KOPT-K1 (cell line): ENCODE measurements at regions not wholly inside any gene's neighbourhood (a gene's known extent, or its start where the extent isn't known, plus 50 kb on each side); places are given as distances from the start of the nearest gene placed in this dataset.

Experiments used
- H3K27ac ChIP-seq: fragments of 200-600 bp; sonication (generic); 2 replicates; pipeline ENCODE4 v1.5.1; 2016; ENCODE audit warnings: antibody characterized with exemption, mild to moderate bottlenecking, low read depth, low read length; ENCODE audit not compliant: poor library complexity, severe bottlenecking
- H3K36me3 ChIP-seq: fragments of 200-600 bp; sonication (generic); 2 replicates; pipeline ENCODE4 v1.5.1; 2017; ENCODE audit warnings: antibody characterized with exemption, mild to moderate bottlenecking, low read length, moderate library complexity; ENCODE audit not compliant: insufficient read depth
- H3K9me3 ChIP-seq: fragments of 200-600 bp; sonication (generic); 2 replicates; pipeline ENCODE4 v1.5.1; 2017; ENCODE audit warnings: antibody characterized with exemption, low read length, mild to moderate bottlenecking; ENCODE audit not compliant: insufficient read depth, poor library complexity, severe bottlenecking

DNA sequence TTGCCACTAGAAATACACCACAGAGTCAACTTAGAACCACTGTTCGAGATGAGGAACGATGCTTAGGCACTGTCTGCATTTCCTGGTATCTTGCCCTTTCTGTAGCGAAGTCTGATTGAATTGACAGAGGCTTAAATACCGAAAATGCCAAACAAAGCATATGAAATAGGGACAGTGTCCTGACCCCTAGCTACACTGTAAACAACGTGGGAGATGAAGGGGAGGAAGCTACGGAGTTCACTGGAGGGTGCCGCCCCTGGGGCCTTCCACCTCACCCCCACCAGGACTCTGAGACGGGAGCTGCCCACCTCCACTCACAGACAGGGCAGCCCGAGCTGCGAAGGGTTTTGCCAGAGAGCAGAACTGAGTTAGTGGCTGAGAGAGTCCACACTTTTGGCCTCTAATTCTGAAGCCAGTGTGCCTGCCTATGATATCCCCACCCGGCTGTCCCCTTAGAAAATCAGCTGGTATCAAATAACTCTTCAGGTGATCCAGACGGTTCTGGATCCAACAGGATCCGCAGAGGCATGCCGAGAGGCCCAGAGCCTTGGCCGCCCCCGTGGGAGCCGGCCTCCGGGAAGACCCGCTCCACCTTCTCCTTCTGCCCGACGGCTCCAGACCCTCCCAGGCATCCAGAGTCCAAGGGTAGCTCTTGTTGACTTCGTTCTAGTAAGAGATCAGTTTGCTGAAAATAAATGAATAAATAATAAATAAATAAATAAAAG, 230.7 kb upstream of the DIO3 start:
- no peak overlapping the region for H3K27ac ChIP-seq
- H3K36me3 ChIP-seq, result no peaks in the 10 kb centered on the region
- H3K9me3 ChIP-seq, result peaks cover 8% of the 10 kb centered on the region

- no peaks in the 10 kb centered on the region for H3K36me3 ChIP-seq
- peaks cover 8% of the 10 kb centered on the region for H3K9me3 ChIP-seq
- H3K27ac ChIP-seq, result no peak overlapping the region
These were observed 230.2 kb upstream of the DIO3 start for GRCh38 chr14:101331141-101331525.

GRCh38 chr14:101331661-101332169, 229.6 kb upstream of the DIO3 start:
- no peaks in the 10 kb centered on the region for H3K36me3 ChIP-seq
- peaks cover 8% of the 10 kb centered on the region for H3K9me3 ChIP-seq
- no peak overlapping the region for H3K27ac ChIP-seq

DNA sequence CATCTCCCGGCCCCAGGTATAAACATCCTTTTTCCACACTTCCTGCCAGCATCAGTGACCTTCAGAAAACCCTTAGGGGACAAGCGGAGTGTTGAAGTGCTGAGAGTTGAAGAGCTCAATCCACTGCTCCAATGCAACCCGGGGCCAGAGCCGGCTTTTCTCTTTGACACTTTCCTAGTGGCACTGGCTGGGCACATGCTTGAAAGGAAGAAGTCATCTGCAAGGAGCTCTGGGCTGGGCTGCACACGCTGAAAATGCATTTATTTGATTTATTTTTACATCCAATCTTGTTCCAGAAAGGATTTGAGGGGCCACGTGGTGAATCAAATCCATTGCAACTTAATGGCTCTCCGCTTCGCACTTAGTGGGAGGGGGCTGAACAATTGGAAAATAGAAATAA, 229.0 kb upstream of the DIO3 start:
- Histone ChIP-seq H3K9me3 (peaks cover 4% of the 10 kb centered on the region), H3K36me3 (no peaks in the 10 kb centered on the region), H3K27ac (no peak overlapping the region)

- Histone ChIP-seq H3K9me3 (no peaks in the 10 kb centered on the region), H3K36me3 (no peaks in the 10 kb centered on the region), H3K27ac (no peak overlapping the region)
These were observed 227.7 kb upstream of the DIO3 start for GRCh38 chr14:101333335-101334280.

DNA sequence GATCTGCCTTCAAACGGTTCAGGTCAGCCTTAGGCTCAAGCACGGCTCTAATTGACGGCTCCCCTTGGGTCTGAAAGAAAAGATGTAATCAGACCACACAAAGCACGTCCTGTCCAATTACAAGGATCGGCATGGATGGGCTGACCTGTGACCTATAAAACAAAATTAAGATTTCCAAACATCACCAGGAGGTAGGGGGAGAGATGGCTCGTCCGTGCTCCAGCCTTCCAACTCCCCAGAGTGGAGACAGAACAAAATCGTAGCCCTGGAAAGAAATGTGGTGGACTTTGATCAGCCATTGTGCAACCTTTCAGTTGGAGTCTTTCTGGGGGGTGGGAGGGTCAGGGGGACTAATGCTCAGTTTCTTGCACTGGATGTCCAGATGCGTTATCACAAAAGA, 226.6 kb upstream of the DIO3 start:
- no peak overlapping the region for H3K27ac ChIP-seq
- H3K36me3 ChIP-seq, result no peaks in the 10 kb centered on the region
- no peaks in the 10 kb centered on the region for H3K9me3 ChIP-seq

GRCh38 chr14:101335061-101335661, 226.1 kb upstream of the DIO3 start:
- Histone ChIP-seq H3K9me3 (no peaks in the 10 kb centered on the region), H3K36me3 (no peaks in the 10 kb centered on the region), H3K27ac (no peak overlapping the region)

DNA sequence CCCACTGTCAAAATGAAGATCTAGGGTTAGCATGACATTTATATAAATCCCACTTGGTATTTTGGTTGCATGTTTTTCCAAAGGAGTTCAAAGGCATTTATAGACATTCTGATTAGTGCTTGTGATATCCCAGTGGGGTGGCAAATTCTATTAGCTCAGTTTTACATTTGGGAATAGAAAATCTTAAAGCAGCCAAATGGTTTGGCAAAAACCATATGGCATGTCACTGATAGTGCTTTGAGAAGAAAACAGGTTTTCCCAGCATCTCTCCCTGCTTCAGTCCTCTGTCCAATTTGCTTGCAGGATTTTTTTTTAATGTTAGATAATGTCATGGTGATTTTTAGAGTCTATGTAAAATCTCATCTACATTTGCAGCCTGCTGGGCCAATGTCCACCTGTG, 225.1 kb upstream of the DIO3 start:
- Histone ChIP-seq H3K36me3 (no peaks in the 10 kb centered on the region), H3K27ac (no peak overlapping the region), H3K9me3 (no peaks in the 10 kb centered on the region)

- H3K27ac ChIP-seq, result no peak overlapping the region
- H3K9me3 ChIP-seq, result no peaks in the 10 kb centered on the region
- H3K36me3 ChIP-seq, result no peaks in the 10 kb centered on the region
These were observed 224.2 kb upstream of the DIO3 start for GRCh38 chr14:101337053-101337452.

DNA sequence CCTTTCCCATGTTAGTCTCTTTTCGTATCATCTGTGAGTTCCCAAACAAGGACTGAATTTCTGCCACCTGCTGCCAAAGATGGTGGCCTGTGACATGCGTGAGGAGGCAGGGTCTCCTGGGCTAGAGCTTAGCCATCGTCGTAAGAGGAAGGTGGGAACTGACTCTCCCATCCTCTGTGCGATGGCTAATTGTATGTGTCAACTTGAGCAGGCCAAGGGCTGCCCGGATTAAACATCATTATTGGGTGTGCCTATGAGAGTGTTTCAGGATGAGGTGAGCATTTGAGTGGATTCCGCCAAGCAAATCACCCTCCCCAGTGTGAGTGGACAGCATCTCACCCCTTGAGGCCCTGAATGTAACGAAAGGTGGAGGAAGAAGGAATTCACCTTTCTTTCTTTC, 220.7 kb upstream of the DIO3 start:
- H3K36me3 ChIP-seq, result no peaks in the 10 kb centered on the region
- peaks cover 7% of the 10 kb centered on the region for H3K9me3 ChIP-seq
- H3K27ac ChIP-seq, result no peak overlapping the region

DNA sequence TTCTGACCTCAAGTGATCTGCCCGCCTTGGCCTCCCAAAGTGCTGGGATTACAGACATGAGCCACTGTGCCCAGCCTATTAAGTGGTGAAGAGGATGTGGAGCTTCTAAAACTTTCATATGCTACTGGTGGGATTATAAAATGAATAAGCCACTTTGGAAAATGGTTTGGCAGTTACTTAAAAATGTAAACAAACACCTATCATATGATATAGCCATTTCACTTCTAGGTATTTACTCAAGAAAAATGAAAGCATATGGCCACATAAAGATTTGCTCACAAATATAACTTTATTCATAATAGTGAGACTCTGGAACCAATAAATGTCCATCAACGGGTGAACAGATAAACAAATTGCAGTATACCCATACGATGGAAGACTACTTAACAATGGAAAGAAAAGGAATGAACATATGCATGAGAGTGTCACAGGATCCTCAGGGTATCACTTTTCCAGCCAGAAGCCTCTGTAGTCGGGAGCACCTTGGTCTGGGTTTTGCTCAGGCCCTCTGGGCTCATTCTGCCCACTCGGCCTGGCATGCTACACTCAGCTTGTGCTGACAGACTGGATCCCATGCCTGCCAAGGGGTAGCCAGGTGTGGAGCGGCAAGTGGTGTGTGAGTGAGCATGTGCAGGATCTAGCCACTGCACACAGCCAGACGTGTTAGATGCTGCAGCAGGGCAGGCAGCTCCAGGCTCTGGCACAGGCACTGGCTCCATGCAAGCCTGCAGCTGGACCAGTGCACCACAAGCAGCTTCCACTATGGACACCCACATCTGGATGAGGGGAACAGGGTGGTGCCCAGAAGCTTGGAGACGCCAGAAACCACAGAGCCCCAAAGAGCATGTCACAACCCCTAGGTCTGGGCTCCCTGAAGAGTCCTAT, 213.2 kb upstream of the DIO3 start:
- Histone ChIP-seq H3K36me3 (no peaks in the 10 kb centered on the region), H3K9me3 (peaks cover 43% of the 10 kb centered on the region), H3K27ac (no peak overlapping the region)

GRCh38 chr14:101349108-101349507, 212.2 kb upstream of the DIO3 start:
- Histone ChIP-seq H3K9me3 (peaks cover 42% of the 10 kb centered on the region), H3K27ac (no peak overlapping the region), H3K36me3 (no peaks in the 10 kb centered on the region)

DNA sequence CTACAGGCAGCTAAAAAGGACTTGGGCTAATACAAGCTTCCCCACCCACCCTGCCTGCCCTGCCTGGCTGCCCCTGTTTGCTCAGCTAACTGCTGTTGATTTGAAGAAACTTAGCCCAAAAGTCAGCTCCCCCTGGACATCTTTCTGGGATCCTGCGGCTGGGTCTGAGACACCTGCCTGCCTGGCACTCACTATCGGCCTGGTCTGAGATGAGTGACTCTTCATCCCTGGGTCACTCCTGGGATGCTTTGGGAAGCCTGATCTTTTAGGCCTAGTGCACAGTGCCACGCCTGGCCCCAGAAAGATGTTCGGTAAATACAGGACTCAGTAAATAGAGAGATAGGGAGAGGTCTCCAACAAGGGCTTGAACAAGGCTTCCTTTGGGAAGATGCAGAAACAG, 211.3 kb upstream of the DIO3 start:
- H3K36me3 ChIP-seq, result no peaks in the 10 kb centered on the region
- no peak overlapping the region for H3K27ac ChIP-seq
- peaks cover 51% of the 10 kb centered on the region for H3K9me3 ChIP-seq

- Histone ChIP-seq H3K27ac (no peak overlapping the region), H3K36me3 (no peaks in the 10 kb centered on the region), H3K9me3 (peaks cover 57% of the 10 kb centered on the region)
These were observed 210.6 kb upstream of the DIO3 start for GRCh38 chr14:101350691-101351090.
